Muscle layer of colon (tissue), 2 donors: ENCODE measurements at regions not wholly inside any gene's neighbourhood (a gene's known extent, or its start where the extent isn't known, plus 50 kb on each side); places are given as distances from the start of the nearest gene placed in this dataset.
"Not testable (repeated sequence)": the region's sequence is repeated elsewhere in the genome, so short reads cannot be mapped to it uniquely, and the experiment has no call there.

Experiments
- H3K27ac ChIP-seq: one replicate; pipeline ENCODE4 v1.7.0; 2013; ENCODE audit warnings: low read depth, mild to moderate bottlenecking, low read length, moderate library complexity
- H3K27me3 ChIP-seq, 2 donors: one replicate each; pipeline ENCODE4 v1.7.0; 2013; ENCODE audit warnings: low read length in 2 of 2, mild to moderate bottlenecking in 2 of 2; ENCODE audit not compliant: insufficient read depth in 2 of 2, control insufficient read depth in 1 of 2
- H3K36me3 ChIP-seq: one replicate; pipeline ENCODE4 v1.7.0; 2013; ENCODE audit warnings: mild to moderate bottlenecking, low read length; ENCODE audit not compliant: insufficient read depth
- H3K4me1 ChIP-seq: one replicate; pipeline ENCODE4 v1.7.0; 2013; ENCODE audit warnings: mild to moderate bottlenecking, low read length; ENCODE audit not compliant: insufficient read depth
- H3K4me3 ChIP-seq, 2 donors: one replicate each; pipeline ENCODE4 v1.7.0; 2013; ENCODE audit warnings: low read length in 2 of 2, low read depth in 1 of 2, mild to moderate bottlenecking in 1 of 2, moderate library complexity in 1 of 2
- H3K9ac ChIP-seq: one replicate; pipeline ENCODE4 v1.7.0; 2013; ENCODE audit warnings: low read length
- H3K9me3 ChIP-seq: one replicate; pipeline ENCODE4 v1.7.0; 2013; ENCODE audit warnings: mild to moderate bottlenecking, low read length
- donor health status: abdominal sarcoma.
- donor health status: Adenocarcinoma of cecum.

GRCh38 chr1:10920063-10920626 lies 92.3 kb upstream of the TARDBP start:
- H3K9me3 ChIP-seq = no peaks in the 10 kb centered on the region
- no peak overlapping the region for H3K9ac ChIP-seq
- H3K4me1 ChIP-seq = no peaks in the 10 kb centered on the region
- H3K27ac ChIP-seq = no peak overlapping the region
- peaks cover 0 to 11% of the 10 kb centered on the region in 2 donors for H3K27me3 ChIP-seq
- H3K4me3 ChIP-seq = no peak overlapping the region
- no peaks in the 10 kb centered on the region for H3K36me3 ChIP-seq

GRCh38 chr1:10922315-10923060 lies 90.0 kb upstream of the TARDBP start:
- H3K4me3 ChIP-seq, H3K9me3 ChIP-seq, H3K36me3 ChIP-seq, H3K4me1 ChIP-seq, H3K9ac ChIP-seq, H3K27ac ChIP-seq: not testable (repeated sequence)
- H3K27me3 ChIP-seq = peaks cover 0 to 11% of the 10 kb centered on the region in 2 donors

- H3K27me3 ChIP-seq = peaks cover 0 to 11% of the 10 kb centered on the region in 2 donors
- no peaks in the 10 kb centered on the region for H3K36me3 ChIP-seq
- no peak overlapping the region for H3K9ac ChIP-seq
- H3K4me1 ChIP-seq = no peaks in the 10 kb centered on the region
- no peak overlapping the region for H3K4me3 ChIP-seq
- no peak overlapping the region for H3K27ac ChIP-seq
- no peaks in the 10 kb centered on the region for H3K9me3 ChIP-seq
Measured at GRCh38 chr1:10924030-10924429, 88.4 kb upstream of the TARDBP start.

- Histone ChIP-seq H3K27me3 (no peaks in the 10 kb centered on the region), H3K9ac (no peak overlapping the region), H3K4me3 (no peak overlapping the region), H3K27ac (no peak overlapping the region), H3K9me3 (no peaks in the 10 kb centered on the region), H3K4me1 (no peaks in the 10 kb centered on the region), H3K36me3 (no peaks in the 10 kb centered on the region)
Measured at GRCh38 chr1:10928654-10929053, 83.8 kb upstream of the TARDBP start.

DNA sequence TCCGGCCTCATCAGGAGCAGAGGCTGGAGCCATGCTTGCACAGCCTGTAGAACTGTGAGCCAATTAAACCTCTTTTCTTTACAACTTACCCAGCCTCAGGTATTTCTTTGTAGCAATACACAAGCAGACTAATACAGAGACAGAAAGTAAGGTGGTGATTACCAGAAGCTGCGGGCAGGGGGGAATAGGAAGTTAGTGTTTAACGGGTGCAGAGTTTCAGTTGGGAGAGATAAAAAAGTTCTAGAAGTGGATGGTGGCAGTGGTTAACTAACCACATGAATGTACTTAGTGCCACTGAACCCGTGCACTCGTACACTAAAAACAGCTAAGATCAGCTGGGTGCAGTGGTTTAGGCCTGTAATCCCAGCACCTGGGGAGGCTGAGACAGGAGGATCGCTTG lies 80.4 kb upstream of the TARDBP start:
- no peaks in the 10 kb centered on the region for H3K9me3 ChIP-seq
- H3K4me1 ChIP-seq = no peaks in the 10 kb centered on the region
- no peaks in the 10 kb centered on the region for H3K27me3 ChIP-seq
- no peak overlapping the region for H3K4me3 ChIP-seq
- no peaks in the 10 kb centered on the region for H3K36me3 ChIP-seq
- H3K27ac ChIP-seq = no peak overlapping the region
- H3K9ac ChIP-seq = no peak overlapping the region

DNA sequence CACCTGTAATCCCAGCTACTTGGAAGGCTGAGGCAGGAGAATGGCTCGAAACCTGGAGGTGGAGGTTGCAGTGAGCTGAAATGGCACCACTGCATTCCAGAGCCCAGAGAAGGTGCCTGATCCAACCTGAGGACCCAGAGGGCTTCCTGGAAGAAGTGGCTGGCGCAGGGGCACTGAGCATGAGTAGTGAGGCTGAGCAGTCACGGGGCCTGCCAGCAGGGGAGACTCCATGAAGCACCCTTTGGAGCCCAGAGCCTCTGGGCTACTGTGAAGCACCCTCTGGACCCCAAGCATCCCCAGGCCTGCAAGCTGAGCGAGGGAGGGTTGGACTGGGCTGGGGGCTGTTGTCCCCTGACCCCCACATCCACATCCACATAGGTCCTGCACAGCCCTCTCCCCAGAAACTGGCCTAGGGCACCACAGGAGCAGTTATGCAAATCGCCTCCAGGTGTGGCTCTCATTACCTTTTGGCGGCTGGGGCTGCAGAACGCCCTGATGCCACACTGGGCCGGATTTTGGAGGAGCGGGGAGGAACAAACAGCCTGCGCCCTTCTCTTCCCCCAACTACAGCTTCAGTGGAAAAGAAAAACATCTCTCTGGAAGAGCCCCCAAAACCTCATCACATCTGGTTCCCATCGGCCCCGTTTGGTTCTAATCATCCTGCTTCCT lies 78.2 kb upstream of the TARDBP start:
- Histone ChIP-seq H3K4me1 (no peaks in the 10 kb centered on the region), H3K9ac (no peak overlapping the region), H3K4me3 (no peak overlapping the region), H3K27me3 (no peaks in the 10 kb centered on the region), H3K9me3 (no peaks in the 10 kb centered on the region), H3K27ac (no peak overlapping the region), H3K36me3 (no peaks in the 10 kb centered on the region)

- no peaks in the 10 kb centered on the region for H3K36me3 ChIP-seq
- no peak overlapping the region for H3K27ac ChIP-seq
- no peaks in the 10 kb centered on the region for H3K9me3 ChIP-seq
- no peak overlapping the region for H3K4me3 ChIP-seq
- no peaks in the 10 kb centered on the region for H3K4me1 ChIP-seq
- H3K9ac ChIP-seq = no peak overlapping the region
- H3K27me3 ChIP-seq = peaks cover 0 to under 1% of the 10 kb centered on the region in 2 donors
Measured at GRCh38 chr1:10935246-10935645, 77.2 kb upstream of the TARDBP start.

- no peaks in the 10 kb centered on the region for H3K36me3 ChIP-seq
- no peaks in the 10 kb centered on the region for H3K9me3 ChIP-seq
- no peak overlapping the region for H3K4me3 ChIP-seq
- no peak overlapping the region for H3K27ac ChIP-seq
- no peaks in the 10 kb centered on the region for H3K4me1 ChIP-seq
- peaks cover 0 to 5% of the 10 kb centered on the region in 2 donors for H3K27me3 ChIP-seq
- no peak overlapping the region for H3K9ac ChIP-seq
Measured at GRCh38 chr1:10935724-10936123, 76.7 kb upstream of the TARDBP start.

- Histone ChIP-seq H3K9me3 (no peaks in the 10 kb centered on the region), H3K27ac (no peak overlapping the region), H3K27me3 (peaks cover 0 to 11% of the 10 kb centered on the region in 2 donors), H3K36me3 (no peaks in the 10 kb centered on the region), H3K9ac (no peak overlapping the region), H3K4me1 (peaks cover 8% of the 10 kb centered on the region), H3K4me3 (no peak overlapping the region)
Measured at GRCh38 chr1:10936998-10937901, 75.2 kb upstream of the TARDBP start.

GRCh38 chr1:10938741-10939417 lies 73.6 kb upstream of the TARDBP start:
- Histone ChIP-seq H3K4me3 (no peak overlapping the region), H3K9me3 (no peaks in the 10 kb centered on the region), H3K4me1 (peaks cover 8% of the 10 kb centered on the region), H3K36me3 (no peaks in the 10 kb centered on the region), H3K27me3 (peaks cover 0 to 11% of the 10 kb centered on the region in 2 donors), H3K27ac (no peak overlapping the region), H3K9ac (no peak overlapping the region)
